22Rv1 (cell line): ENCODE measurements at regions not wholly inside any gene's neighbourhood (a gene's known extent, or its start where the extent isn't known, plus 50 kb on each side); places are given as distances from the start of the nearest gene placed in this dataset.

Experiments used
- ZFX ChIP-seq: fragments of 450-650 bp; IDR thresholded peaks from 2 replicates; pipeline ENCODE4 v1.6.1; 2017; ENCODE audit warnings: antibody characterized with exemption, borderline replicate concordance
- TF ChIP-seq, protein P1 (sequence below): fragments of 450-650 bp; IDR thresholded peaks from 2 replicates; pipeline ENCODE4 v1.5.1; 2017; ENCODE audit warnings: mild to moderate bottlenecking

- TF ChIP-seq, protein P1, sequence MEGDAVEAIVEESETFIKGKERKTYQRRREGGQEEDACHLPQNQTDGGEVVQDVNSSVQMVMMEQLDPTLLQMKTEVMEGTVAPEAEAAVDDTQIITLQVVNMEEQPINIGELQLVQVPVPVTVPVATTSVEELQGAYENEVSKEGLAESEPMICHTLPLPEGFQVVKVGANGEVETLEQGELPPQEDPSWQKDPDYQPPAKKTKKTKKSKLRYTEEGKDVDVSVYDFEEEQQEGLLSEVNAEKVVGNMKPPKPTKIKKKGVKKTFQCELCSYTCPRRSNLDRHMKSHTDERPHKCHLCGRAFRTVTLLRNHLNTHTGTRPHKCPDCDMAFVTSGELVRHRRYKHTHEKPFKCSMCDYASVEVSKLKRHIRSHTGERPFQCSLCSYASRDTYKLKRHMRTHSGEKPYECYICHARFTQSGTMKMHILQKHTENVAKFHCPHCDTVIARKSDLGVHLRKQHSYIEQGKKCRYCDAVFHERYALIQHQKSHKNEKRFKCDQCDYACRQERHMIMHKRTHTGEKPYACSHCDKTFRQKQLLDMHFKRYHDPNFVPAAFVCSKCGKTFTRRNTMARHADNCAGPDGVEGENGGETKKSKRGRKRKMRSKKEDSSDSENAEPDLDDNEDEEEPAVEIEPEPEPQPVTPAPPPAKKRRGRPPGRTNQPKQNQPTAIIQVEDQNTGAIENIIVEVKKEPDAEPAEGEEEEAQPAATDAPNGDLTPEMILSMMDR = no peak
- TF ChIP-seq ZFX = no peak
These were observed 206.3 kb downstream of the CWF19L2 start for GRCh38 chr11:107251298-107251697.
